NT2/D1 (cell line): ENCODE measurements at regions not wholly inside any gene's neighbourhood (a gene's known extent, or its start where the extent isn't known, plus 50 kb on each side); places are given as distances from the start of the nearest gene placed in this dataset.

Experiments used
- SUZ12 ChIP-seq: IDR thresholded peaks from 2 replicates; pipeline ENCODE4 v1.6.1; 2011; ENCODE audit not compliant: insufficient read length, insufficient read depth; ENCODE audit errors: extremely low read depth
- YY1 ChIP-seq: IDR thresholded peaks from 2 replicates; pipeline ENCODE4 v1.6.1; 2011; ENCODE audit not compliant: insufficient read length, insufficient read depth
- ZNF274 ChIP-seq: IDR thresholded peaks from 2 replicates; pipeline ENCODE4 v1.6.1; 2011; ENCODE audit warnings: mild to moderate bottlenecking, low read depth, low read length

- TF ChIP-seq ZNF274 = no peak
- TF ChIP-seq SUZ12 = no peak
- no peak for TF ChIP-seq YY1
Observed at GRCh38 chr22:47841156-47841555, 1078.7 kb downstream of the TBC1D22A start.
